SH-SY5Y (cell line): ENCODE measurements at regions not wholly inside any gene's neighbourhood (a gene's known extent, or its start where the extent isn't known, plus 50 kb on each side); places are given as distances from the start of the nearest gene placed in this dataset.

Source experiments
- GATA2 ChIP-seq: IDR thresholded peaks from 2 replicates; pipeline ENCODE4 v1.6.1; 2011; ENCODE audit warnings: mild to moderate bottlenecking, low read depth, low read length
- GATA3 ChIP-seq: IDR thresholded peaks from 2 replicates; pipeline ENCODE4 v1.6.1; 2011; ENCODE audit warnings: low read depth, mild to moderate bottlenecking, low read length, moderate library complexity

- TF ChIP-seq GATA3 (no peak), GATA2 (no peak)
These were observed 100.4 kb downstream of the TTC6 start for GRCh38 chr14:37695866-37696265.
